ENCODE measurements at regions not wholly inside any gene's neighbourhood (a gene's known extent, or its start where the extent isn't known, plus 50 kb on each side); places are given as distances from the start of the nearest gene placed in this dataset.

DNA sequence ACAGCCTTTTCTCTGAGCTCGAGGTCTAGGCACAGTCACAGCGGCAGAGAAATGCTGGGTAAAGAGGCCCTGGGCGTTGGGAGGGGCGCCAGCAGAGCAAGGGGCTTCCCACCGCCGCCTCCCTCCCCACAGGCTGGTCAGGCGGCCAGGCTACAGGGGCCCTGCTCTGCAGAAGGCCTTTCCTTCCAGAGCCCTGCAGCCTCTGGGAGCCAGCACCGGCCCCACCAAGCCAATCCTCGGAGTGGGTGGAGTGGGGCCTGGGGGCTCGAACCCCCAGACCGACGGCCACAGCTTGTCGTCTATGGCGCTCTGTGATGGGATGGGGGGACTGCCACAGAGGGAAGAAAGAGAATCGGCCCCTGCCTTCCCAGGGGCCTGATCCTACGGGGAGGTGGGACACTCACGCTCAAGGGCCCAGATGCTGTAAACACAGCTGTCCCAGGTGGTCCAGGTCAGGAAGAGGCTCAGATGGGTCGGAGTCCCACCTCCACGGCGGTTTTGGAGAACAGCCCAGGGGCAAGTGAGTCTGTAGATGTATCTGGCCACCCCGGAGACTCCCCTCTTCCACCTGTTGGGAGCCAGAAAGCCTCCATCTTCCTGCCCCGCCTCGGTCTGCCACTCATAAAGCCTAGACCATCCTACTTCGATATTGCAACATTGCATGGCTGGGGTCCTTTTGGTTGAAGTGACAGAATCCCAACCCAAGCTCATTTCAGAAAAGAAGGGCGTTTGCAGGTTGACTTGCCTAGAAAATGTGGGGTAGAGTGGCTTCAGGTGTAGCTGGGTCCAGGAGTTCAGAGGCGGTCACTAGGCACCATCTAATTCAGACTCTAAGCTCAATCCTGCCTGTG is 95.6 kb downstream of the SIK1 start:
- TF ChIP-seq, protein P1, sequence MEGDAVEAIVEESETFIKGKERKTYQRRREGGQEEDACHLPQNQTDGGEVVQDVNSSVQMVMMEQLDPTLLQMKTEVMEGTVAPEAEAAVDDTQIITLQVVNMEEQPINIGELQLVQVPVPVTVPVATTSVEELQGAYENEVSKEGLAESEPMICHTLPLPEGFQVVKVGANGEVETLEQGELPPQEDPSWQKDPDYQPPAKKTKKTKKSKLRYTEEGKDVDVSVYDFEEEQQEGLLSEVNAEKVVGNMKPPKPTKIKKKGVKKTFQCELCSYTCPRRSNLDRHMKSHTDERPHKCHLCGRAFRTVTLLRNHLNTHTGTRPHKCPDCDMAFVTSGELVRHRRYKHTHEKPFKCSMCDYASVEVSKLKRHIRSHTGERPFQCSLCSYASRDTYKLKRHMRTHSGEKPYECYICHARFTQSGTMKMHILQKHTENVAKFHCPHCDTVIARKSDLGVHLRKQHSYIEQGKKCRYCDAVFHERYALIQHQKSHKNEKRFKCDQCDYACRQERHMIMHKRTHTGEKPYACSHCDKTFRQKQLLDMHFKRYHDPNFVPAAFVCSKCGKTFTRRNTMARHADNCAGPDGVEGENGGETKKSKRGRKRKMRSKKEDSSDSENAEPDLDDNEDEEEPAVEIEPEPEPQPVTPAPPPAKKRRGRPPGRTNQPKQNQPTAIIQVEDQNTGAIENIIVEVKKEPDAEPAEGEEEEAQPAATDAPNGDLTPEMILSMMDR (IDR thresholded peaks at IDR 0.05; ENCODE audit: low read depth, low read length): no peak
- no peak overlapping the region for H3K4me3 ChIP-seq (ENCODE audit: low read depth, low read length)

DNA sequence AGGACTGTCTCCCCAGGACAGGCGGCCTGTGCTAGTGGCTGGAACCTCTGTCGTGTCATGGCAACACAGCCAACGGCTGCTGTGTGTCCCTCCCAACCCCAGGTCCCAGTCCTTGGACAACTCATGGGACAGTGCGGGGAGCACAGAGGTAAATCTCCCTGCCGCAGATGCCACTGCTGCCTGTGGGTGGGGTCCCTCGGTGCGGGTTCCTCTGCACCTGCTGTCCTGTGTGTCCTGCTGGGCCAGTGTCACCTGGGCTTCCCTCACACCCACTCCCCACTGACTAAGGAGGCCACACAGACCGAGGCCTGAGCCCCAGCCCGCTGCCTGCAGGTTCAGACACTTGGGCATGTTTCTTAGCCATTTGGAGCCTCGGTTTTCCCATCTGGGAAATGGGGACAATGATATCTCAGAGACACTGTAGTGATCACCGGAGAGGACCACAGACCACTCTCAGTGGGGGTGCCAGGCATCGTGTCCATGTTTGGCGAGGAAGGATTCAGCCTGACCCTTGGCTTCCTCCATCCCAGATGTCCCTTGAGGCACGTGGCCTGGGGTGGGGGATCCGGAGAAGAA is 96.5 kb downstream of the SIK1 start:
- no peak overlapping the region for H3K4me3 ChIP-seq (ENCODE audit: low read depth, low read length)
- TF ChIP-seq, protein P1 (IDR thresholded peaks at IDR 0.05; ENCODE audit: low read depth, low read length): no peak

DNA sequence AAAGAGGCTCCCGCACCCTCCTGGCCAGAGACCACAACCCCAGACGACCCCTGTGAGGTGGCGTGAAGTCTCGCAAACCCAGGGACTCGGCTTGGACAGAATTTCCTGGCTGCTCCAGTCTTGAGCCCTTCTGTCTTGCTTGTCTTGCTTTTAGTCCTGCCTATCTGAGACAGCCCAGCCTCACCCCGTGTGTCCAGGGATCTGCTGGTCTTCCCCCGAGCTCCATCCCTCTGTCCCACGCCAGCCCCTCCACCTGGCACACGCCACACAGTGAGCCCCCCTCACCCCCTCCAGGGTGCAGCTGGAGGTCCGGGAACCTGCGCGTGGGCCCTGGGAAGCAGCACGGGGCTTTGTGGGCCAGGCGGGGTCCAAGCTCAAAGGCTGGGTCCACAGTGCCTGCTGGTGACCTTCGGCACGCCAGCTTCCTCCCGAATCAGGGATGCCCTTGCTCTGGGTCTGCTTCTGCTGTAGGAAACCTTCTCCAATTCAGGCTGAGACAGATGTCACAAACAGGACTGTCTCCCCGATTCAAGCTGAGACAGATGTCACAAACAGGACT is 97.1 kb downstream of the SIK1 start:
- H3K4me3 ChIP-seq (ENCODE audit: low read depth, low read length): no peak overlapping the region
- TF ChIP-seq, protein P1 (IDR thresholded peaks at IDR 0.05; ENCODE audit: low read depth, low read length): no peak

DNA sequence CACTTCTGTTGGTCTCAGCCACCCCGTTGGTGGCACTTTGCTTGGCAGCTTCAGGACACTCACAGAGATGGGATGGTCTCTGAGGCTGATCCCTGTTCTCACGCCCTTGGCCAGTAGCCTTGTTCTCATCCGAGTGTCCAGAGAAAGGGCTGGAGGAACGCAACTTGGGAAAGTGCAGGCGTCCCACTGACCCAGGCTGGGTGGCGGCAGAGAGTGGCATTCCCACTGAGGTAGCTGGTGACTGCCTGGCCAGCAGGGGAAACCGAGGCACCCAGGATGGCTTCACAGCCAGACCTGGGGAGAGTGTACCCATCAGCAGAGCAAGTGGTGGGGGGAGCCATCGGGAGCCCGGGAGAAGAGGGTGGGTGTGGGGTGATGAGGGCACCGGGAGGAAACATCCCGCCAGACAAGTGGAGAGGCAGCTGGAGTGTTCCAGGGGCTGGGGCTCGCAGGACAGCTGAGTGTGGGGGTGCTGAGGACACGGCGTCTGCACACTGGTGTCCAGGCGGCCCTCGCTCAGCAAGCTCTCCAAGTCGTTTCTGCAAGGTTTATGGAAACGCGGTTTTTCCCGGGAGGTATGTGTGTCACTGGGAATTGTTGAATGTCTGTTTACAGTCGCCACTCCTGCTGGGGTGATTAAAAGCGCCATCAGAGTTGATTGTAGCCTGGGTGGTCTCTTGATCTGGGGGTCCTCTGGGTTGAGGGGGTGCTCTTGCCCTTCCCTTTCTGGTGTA is 97.8 kb downstream of the SIK1 start:
- no peak overlapping the region for H3K4me3 ChIP-seq (ENCODE audit: low read depth, low read length)
- TF ChIP-seq, protein P1 (IDR thresholded peaks at IDR 0.05; ENCODE audit: low read depth, low read length): no peak

DNA sequence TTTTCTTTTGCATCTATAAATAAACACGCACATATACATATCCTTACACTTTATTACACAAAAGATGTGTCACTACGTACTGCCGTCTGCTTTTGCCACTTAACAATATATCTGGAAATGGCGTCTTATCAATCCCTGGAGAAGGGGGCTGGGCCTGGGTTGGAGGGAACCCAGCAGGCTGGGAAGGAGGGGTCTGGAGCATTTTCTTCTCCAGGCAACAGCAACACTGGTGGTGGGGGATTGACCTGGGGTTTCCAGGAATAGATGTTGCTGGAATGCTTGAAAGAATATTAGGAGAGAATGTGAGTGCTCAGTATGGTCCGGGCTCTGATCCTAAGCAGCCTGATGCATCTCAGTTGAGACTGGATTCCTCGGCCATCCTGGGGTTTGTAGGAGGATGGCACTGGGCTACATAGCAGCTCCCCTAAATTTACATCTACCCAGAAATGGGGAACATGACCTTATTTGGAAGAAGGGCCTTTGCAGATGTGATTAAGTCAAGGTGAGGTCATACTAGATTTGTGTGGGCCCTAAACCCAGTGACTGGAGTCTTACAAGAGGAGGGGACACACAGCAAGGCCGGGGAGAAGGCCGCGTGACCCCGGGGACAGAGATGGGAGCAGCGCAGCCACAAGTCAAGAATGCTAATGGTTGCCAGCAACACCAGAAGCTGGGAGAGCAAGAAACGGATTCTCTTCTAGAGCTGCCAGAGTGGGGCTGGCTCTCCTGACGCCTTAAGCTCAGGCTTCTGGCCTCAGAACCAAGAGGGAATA is 98.6 kb downstream of the SIK1 start:
- H3K4me3 ChIP-seq (ENCODE audit: low read depth, low read length): no peak overlapping the region
- TF ChIP-seq, protein P1 (IDR thresholded peaks at IDR 0.05; ENCODE audit: low read depth, low read length): no peak

DNA sequence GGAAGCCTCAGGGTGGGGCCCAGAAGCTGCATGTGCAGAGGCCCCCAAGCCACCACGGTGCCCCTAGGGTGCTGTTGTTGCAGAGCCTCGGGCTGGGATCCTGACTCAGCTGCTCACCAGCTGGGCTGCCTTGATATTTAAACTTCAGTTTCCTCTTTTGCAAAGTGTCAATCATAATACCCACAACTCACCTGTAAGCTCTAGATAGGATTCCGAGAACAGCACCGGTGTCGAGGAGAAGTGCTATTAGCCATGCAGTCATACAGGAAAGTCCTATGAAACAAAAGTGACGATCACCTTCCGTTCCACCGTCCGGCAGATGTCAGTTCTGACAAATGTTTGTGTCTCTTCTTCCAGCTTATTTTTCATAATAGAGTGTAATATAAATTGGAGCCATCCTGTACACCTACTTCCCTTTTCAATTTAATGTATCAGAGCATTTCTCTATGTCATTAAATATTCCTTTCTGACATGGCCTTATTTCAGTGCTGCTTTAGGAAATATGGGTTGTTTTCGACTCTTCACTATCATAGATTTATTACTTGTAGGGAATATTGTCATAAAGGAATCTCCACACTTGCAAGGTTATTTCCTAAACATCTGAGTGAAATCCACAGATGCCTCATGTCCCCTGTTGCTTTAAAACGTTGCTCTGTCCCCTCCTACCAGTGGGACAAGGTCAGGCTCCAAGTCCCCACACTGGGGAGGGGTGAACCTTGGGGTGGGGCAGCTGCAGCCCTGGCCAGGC is 100.8 kb downstream of the SIK1 start:
- TF ChIP-seq, protein P1 (IDR thresholded peaks at IDR 0.05; ENCODE audit: low read depth, low read length): no peak

More for the DNA sequence above, 100.8 kb downstream of the SIK1 start:
- H3K4me3 ChIP-seq (ENCODE audit: low read depth, low read length): no peak overlapping the region

Measured in WI38 (cell line).